ENCODE measurements at regions not wholly inside any gene's neighbourhood (a gene's known extent, or its start where the extent isn't known, plus 50 kb on each side); places are given as distances from the start of the nearest gene placed in this dataset. TPM values are rescaled to one million over a fixed set of nuclear protein-coding genes. Genes with fewer than 3 reads are reported as not detected.

- H3K4me3 ChIP-seq (ENCODE audit: low read depth, low read length): no peak overlapping the region
- ChIA-PET POLR2A (no interaction called here), CTCF (no interaction called here)
- no peak overlapping the region for H3K27ac ChIP-seq (ENCODE audit: low read depth, low read length)
- no peaks in the 10 kb centered on the region for H3K27me3 ChIP-seq (ENCODE audit: control insufficient read depth, insufficient read depth, low read length)
- peaks cover 17% of the 10 kb centered on the region; the same call in 1 of the 2 replicates for H3K9me3 ChIP-seq (ENCODE audit: control insufficient read depth, insufficient read depth, low read length)
- TF ChIP-seq CTCF (IDR thresholded peaks at IDR 0.05; ENCODE audit: low read depth, low read length): no peak
- DNase-seq (ENCODE audit: low read depth, low spot score): no peak
These were observed 54.2 kb upstream of the ZNF267 start for GRCh38 chr16:31819386-31819785.

DNA sequence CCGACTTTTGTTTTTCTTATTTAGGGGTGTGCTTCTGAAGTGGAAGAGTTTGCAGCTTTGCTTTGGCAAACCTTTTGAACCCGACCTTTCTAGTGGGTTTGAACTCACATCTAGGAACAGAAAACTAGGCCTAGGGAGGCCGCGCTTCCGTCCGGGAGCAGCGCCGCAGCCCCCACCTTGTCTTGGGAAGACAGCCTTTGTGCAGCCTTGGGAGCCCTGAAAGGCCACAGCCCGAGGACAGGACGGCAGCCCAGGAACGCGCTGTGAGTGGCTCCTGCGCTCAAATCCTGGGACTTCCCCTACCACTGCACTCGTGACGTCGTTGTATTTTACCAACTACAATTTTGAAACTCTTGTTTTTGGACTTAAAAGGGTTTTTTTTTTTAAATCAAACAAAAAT is 53.7 kb upstream of the ZNF267 start:
- Histone ChIP-seq H3K4me3 (ENCODE audit: low read depth, low read length) (no peak overlapping the region), H3K9me3 (ENCODE audit: control insufficient read depth, insufficient read depth, low read length) (peaks cover 17% of the 10 kb centered on the region; the same call in 1 of the 2 replicates), H3K27ac (ENCODE audit: low read depth, low read length) (no peak overlapping the region), H3K27me3 (ENCODE audit: control insufficient read depth, insufficient read depth, low read length) (no peaks in the 10 kb centered on the region)
- no peak for TF ChIP-seq CTCF (IDR thresholded peaks at IDR 0.05; ENCODE audit: low read depth, low read length)
- ChIA-PET POLR2A (no interaction called here), CTCF (no interaction called here)
- DNase-seq (ENCODE audit: low read depth, low spot score): no peak

Small RNA genes in the stretch of these regions (small RNA-seq; reads per million reads assigned to genes)
- not detected for gene AC074050.1 (ENCODE audit: insufficient read length, low read depth)

Data from AG04450 (cell line).